SW 1271 (cell line): ENCODE measurements at regions not wholly inside any gene's neighbourhood (a gene's known extent, or its start where the extent isn't known, plus 50 kb on each side); places are given as distances from the start of the nearest gene placed in this dataset.

Source experiments
- DNase-seq, 2 experiments: peaks; one replicate each; lab custom pipeline; 2025; lab: John Stamatoyannopoulos, UW

DNA sequence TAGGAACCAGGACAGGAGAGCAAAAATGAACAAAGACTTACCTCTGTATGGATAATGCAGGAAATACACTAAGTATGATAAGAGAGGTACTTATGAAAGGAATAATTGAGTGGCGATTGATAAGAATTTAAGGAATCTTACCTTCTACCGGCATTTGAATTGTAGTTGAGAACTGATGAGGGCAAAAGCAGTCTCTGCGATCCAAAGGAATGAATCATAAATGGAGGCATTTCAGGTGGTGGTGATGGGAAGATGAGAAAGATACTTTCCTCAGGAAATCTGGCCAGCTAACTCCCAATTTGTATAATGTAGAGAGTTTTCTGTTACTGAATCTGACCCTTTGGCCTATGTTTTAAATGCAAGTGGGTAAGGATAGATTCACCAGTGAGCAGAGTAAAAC, 71.9 kb upstream of the C11orf87 start:
- DNase-seq = no peak

DNA sequence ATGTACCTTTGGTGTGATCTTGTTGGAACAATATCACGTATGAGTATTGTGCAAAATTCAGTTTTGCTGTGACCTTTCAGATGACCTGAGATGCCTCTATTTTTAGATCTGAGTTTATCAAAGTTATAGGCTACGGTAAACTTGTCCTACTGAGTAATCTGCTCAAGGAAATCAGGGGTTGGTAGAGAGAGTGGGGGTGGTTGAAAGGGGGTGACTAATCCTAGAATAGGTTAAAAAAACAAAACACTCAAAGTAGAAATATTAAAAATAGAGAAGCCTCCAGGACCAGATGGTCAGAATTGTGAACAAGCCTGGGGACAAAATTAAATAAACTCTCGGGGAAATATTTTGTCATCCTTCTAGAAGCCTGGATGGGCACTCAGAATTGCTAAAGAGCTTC, 59.9 kb upstream of the C11orf87 start:
- no peak for DNase-seq

DNA sequence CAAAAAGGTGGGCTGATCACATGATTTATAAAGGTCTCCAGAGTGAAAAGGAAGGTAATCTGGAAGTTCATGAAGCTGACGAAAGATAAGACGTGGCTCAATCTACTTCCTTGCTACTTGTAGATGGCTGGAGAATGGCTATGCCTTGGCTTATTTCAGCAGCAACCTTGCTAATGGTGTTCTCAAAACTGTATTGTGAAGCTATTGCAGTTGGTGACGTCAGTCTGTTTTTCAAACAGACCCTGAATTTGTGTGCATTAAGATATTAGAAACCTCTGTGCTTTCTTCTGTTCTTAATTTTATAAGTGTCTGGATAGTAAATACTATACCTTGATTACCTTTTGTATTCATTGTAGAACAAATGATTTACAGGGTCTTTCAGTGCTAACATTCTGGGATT, 58.3 kb upstream of the C11orf87 start:
- DNase-seq = no peak

DNA sequence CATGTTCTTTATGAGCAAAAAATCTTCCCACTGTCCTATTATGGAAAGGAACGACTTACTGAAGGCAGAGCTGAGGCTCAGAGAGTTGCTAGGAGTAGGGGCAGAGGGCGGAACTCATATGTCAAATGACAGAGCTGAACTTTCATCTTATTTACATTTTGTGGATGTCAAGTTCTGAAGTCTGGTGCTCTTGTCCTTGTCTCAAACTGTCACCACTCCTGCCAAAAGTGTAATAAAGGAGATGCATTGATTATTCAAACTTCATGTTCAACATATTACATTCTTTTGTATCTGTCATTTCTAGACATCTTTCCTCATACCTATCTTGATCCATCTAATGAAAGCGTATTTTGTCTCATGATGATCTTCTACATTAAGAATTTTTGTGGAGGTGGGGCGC, 57.1 kb upstream of the C11orf87 start:
- no peak for DNase-seq

DNA sequence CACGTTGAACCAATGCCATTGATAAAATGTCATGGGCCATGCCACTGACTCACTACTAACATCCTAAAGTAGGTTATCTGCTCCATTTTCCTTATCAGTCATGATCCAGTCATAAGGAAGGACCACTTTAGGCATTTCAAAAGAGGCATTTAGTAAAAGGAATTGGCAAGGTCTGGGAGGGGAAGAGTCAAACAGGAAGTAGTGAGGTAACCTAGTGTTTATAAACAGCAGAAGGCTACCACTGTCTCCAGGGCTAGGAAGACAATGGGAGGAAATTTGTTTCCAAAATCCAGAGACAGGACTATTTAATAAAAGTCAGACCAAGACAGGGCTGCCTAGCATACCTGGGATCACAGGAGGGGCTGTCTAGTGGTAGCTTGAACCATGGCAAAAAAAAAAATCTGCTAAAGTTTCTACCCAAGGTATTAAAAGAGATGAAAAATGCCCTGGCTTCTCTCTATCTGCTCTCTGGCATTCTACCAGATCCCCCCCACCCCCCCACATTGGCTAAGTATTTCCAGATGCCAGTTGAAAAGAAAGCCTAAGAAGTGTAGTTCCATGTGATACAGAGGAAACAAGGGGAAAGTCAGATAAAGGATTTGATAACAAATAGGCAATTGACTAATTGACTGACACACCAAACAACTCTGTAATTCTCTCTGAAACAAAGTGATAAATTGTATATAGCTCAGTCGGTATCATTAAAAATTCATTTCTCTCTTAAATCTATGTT, 50.4 kb upstream of the C11orf87 start:
- DNase-seq = no peak
